ENCODE measurements at regions not wholly inside any gene's neighbourhood (a gene's known extent, or its start where the extent isn't known, plus 50 kb on each side); places are given as distances from the start of the nearest gene placed in this dataset.

- Histone ChIP-seq H3K27me3 (no peaks in the 10 kb centered on the region), H3K4me1 (peaks cover 0 to 3% (median 0%) of the 10 kb centered on the region in 3 donors), H3K9me3 (no peaks in the 10 kb centered on the region), H3K4me3 (no peak overlapping the region), H3K27ac (no peak overlapping the region), H3K36me3 (no peaks in the 10 kb centered on the region)
- WGBS, 2 donors: 75% methylated on average over 3 of the region's 3 CpGs
- TF ChIP-seq POLR2A (IDR thresholded peaks at IDR 0.05): no peak
- TF ChIP-seq, protein P1, sequence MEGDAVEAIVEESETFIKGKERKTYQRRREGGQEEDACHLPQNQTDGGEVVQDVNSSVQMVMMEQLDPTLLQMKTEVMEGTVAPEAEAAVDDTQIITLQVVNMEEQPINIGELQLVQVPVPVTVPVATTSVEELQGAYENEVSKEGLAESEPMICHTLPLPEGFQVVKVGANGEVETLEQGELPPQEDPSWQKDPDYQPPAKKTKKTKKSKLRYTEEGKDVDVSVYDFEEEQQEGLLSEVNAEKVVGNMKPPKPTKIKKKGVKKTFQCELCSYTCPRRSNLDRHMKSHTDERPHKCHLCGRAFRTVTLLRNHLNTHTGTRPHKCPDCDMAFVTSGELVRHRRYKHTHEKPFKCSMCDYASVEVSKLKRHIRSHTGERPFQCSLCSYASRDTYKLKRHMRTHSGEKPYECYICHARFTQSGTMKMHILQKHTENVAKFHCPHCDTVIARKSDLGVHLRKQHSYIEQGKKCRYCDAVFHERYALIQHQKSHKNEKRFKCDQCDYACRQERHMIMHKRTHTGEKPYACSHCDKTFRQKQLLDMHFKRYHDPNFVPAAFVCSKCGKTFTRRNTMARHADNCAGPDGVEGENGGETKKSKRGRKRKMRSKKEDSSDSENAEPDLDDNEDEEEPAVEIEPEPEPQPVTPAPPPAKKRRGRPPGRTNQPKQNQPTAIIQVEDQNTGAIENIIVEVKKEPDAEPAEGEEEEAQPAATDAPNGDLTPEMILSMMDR (IDR thresholded peaks at IDR 0.05): no peak
- DNase-seq: no peak
- intact Hi-C loops (cut with DNase I): no loop called here
Measured at GRCh38 chr15:91542226-91542625, 311.3 kb upstream of the SLCO3A1 start.

- Histone ChIP-seq H3K27me3 (no peaks in the 10 kb centered on the region), H3K27ac (no peak overlapping the region), H3K4me3 (no peak overlapping the region), H3K4me1 (no peaks in the 10 kb centered on the region), H3K36me3 (no peaks in the 10 kb centered on the region), H3K9me3 (no peaks in the 10 kb centered on the region)
- WGBS, 2 donors: 86 to 95% methylated on average over 3 of the region's 3 CpGs
- intact Hi-C loops (cut with DNase I): no loop called here
- no peak for TF ChIP-seq POLR2A (IDR thresholded peaks at IDR 0.05)
- TF ChIP-seq, protein P1 (IDR thresholded peaks at IDR 0.05): no peak
- no peak for DNase-seq
Measured at GRCh38 chr15:91547356-91547755, 306.2 kb upstream of the SLCO3A1 start.

DNA sequence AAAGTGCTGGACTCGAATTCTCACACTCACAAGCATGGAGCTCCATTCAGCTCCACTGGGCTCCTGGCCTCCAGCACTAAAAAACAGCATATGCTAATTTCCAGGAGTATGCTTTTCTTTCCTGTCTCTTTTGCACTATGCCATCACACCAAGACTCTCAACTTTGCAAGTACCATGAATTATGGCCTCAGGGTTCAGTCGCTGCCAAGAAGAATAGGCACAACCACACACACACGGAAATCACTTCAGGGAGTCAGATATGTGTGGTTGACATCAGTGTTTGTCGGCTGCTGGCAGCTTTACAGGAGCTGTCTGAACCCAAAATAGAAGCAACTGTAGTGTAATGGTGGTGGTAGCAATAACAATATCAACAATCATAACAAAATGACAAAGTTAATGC lies 305.0 kb upstream of the SLCO3A1 start:
- 51 to 56% methylated on average over 4 of the region's 4 CpGs for WGBS, 2 donors

DNA sequence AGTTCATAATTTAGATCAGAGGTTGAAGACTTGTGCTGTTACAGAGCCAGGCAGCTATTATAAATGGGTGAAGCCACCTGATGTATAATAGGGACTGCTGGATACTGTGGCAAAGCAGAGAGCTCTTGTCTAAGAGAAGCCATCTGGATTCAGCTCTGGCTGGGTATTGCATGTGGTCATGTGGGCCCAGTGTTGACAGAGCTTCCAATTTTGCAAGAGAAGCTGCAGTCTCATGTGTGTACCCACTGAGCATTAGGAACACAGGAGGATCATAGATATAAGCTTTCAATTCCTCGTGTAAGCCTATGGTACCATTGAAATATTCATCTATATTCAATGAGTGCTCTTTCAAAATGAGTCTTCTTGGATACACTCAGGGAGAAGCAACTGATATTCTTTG lies 303.9 kb upstream of the SLCO3A1 start:
- Histone ChIP-seq H3K9me3 (no peaks in the 10 kb centered on the region), H3K27ac (no peak overlapping the region), H3K4me3 (no peak overlapping the region), H3K27me3 (no peaks in the 10 kb centered on the region), H3K36me3 (no peaks in the 10 kb centered on the region), H3K4me1 (no peaks in the 10 kb centered on the region)
- DNase-seq: no peak
- WGBS, 2 donors: 85 to 100% methylated on average over 1 of the region's 1 CpG
- intact Hi-C loops (cut with DNase I): no loop called here
- TF ChIP-seq POLR2A (IDR thresholded peaks at IDR 0.05): no peak
- TF ChIP-seq, protein P1 (IDR thresholded peaks at IDR 0.05): no peak

More for the DNA sequence above, 305.0 kb upstream of the SLCO3A1 start:
- no peaks in the 10 kb centered on the region for H3K9me3 ChIP-seq
- DNase-seq: no peak
- intact Hi-C loops (cut with DNase I): no loop called here
- H3K4me1 ChIP-seq: no peaks in the 10 kb centered on the region
- no peaks in the 10 kb centered on the region for H3K27me3 ChIP-seq
- H3K27ac ChIP-seq: no peak overlapping the region
- H3K36me3 ChIP-seq: no peaks in the 10 kb centered on the region
- no peak overlapping the region for H3K4me3 ChIP-seq
- TF ChIP-seq POLR2A (IDR thresholded peaks at IDR 0.05): no peak
- TF ChIP-seq, protein P1 (IDR thresholded peaks at IDR 0.05): no peak

DNA sequence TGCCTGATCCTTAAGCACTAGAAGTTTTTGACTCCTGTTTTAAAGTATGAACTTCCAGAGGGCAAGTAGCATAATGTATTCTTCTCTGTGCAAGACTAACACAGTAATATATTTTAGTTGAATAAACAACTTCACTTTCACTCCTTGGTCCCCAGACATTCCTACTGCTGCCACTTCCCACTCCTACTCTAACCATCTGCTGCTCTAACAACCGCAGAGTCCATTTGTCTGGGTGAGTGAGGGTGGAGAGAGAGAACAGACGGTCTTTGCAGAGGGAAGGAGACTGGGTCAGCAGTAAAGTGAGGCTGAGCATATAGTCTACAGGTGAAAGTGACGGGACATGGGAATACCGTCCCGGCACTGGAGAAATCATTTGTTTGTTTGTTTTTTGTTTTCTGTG lies 301.0 kb upstream of the SLCO3A1 start:
- TF ChIP-seq, protein P1 (IDR thresholded peaks at IDR 0.05): no peak
- no peak for TF ChIP-seq POLR2A (IDR thresholded peaks at IDR 0.05)

More for the DNA sequence above, 301.0 kb upstream of the SLCO3A1 start:
- Histone ChIP-seq H3K4me1 (no peaks in the 10 kb centered on the region), H3K27ac (no peak overlapping the region), H3K27me3 (no peaks in the 10 kb centered on the region), H3K36me3 (no peaks in the 10 kb centered on the region), H3K9me3 (no peaks in the 10 kb centered on the region), H3K4me3 (no peak overlapping the region)
- DNase-seq: no peak
- intact Hi-C loops (cut with DNase I): no loop called here
- WGBS, 2 donors: 82 to 93% methylated on average over 5 of the region's 5 CpGs
